Adrenal gland (tissue), 9 donors: ENCODE measurements at regions not wholly inside any gene's neighbourhood (a gene's known extent, or its start where the extent isn't known, plus 50 kb on each side); places are given as distances from the start of the nearest gene placed in this dataset.

Experiments used
- DNase-seq, 7 donors: peaks; one replicate each; pipeline ENCODE4 v3.0.0-alpha.2; 2019 to 2020
- H3K27ac ChIP-seq, 5 donors: fragments of 200-600 bp; sonication (generic) in 4 of 5; 1 replicate in 3 of 5; 2 replicates in 2 of 5; pipeline versions ENCODE4 v1.5.1 to v1.8.0; 2016 to 2020; ENCODE audit warnings: mild to moderate bottlenecking in 1 of 5
- H3K27me3 ChIP-seq: fragments of 200-600 bp; 2 replicates; pipeline ENCODE4 v1.8.0; 2021
- H3K36me3 ChIP-seq, 2 donors: fragments of 200-600 bp; replicated peaks in 1 of 2; 1 replicate in 1 of 2; 2 replicates in 1 of 2; pipeline versions ENCODE4 v1.5.1 to v1.8.0; 2018 to 2022
- H3K4me1 ChIP-seq, 2 donors: fragments of 200-600 bp; replicated peaks in 1 of 2; 1 replicate in 1 of 2; 2 replicates in 1 of 2; pipeline versions ENCODE4 v1.5.1 to v1.8.0; 2018 to 2021
- H3K4me3 ChIP-seq, 4 donors: fragments of 200-600 bp; sonication (generic) in 3 of 4; one replicate each; pipeline ENCODE4 v1.5.1; 2016 to 2018
- H3K9me3 ChIP-seq, 3 donors: fragments of 200-600 bp; sonication (generic) in 1 of 3; replicated peaks in 1 of 3; 1 replicate in 2 of 3; 2 replicates in 1 of 3; pipeline versions ENCODE4 v1.5.1 to v1.8.0; 2016 to 2021
- POLR2A ChIP-seq, 2 donors: fragments of 450-650 bp; IDR thresholded peaks; one replicate each; pipeline ENCODE4 v1.6.1; 2017; ENCODE audit warnings: antibody characterized with exemption in 2 of 2, mild to moderate bottlenecking in 2 of 2, moderate library complexity in 1 of 2
- WGBS, 4 donors: extraction: QIAGEN DNeasy Blood & Tissue Kit in 2 of 4; methylation state at CpG; one replicate each; pipeline versions ENCODE4 v1.1.5 to v1.1.7; 2013 to 2017; 5-methylcytosine and 5-hydroxymethylcytosine counted together
- intact Hi-C, 2 donors: fragments of 100-400 bp; cut with DNase I; formaldehyde crosslinking; loops; one replicate each; pipeline versions ENCODE4 v1.14.1 to v1.15.0; 2022 to 2023
- TF ChIP-seq, protein P1 (sequence below), 6 experiments: fragments of 450-650 bp in 4 of 6; fragments of 200-600 bp in 2 of 6; sonication (generic) in 1 of 6; IDR thresholded peaks; 1 replicate in 5 of 6; 2 replicates in 1 of 6; pipeline versions ENCODE4 v1.5.1 to v1.8.0; 2016 to 2021; ENCODE audit warnings: antibody characterized with exemption in 6 of 6, mild to moderate bottlenecking in 2 of 6, moderate library complexity in 1 of 6
- donor health status: healthy with polysubstance abuse.
- donor health status: Bipolar disorder and iron deficiency.
- donor health status: DM: yes; HTN: yes; CAD: no.
- donor health status: DM: no; HTN: no; CAD: no.
- donor health status: DM: no; HTN: no; CAD: no.

GRCh38 chr3:83729576-83729975, 1229.2 kb upstream of the CADM2 start:
- 61 to 89% (median 78%) methylated on average over 1 of the region's 1 CpG for WGBS, 4 donors
- no peak for DNase-seq
- TF ChIP-seq, protein P1, sequence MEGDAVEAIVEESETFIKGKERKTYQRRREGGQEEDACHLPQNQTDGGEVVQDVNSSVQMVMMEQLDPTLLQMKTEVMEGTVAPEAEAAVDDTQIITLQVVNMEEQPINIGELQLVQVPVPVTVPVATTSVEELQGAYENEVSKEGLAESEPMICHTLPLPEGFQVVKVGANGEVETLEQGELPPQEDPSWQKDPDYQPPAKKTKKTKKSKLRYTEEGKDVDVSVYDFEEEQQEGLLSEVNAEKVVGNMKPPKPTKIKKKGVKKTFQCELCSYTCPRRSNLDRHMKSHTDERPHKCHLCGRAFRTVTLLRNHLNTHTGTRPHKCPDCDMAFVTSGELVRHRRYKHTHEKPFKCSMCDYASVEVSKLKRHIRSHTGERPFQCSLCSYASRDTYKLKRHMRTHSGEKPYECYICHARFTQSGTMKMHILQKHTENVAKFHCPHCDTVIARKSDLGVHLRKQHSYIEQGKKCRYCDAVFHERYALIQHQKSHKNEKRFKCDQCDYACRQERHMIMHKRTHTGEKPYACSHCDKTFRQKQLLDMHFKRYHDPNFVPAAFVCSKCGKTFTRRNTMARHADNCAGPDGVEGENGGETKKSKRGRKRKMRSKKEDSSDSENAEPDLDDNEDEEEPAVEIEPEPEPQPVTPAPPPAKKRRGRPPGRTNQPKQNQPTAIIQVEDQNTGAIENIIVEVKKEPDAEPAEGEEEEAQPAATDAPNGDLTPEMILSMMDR (IDR thresholded peaks at IDR 0.05): no peak
- no peak for TF ChIP-seq POLR2A (IDR thresholded peaks at IDR 0.05)
- intact Hi-C loops: no loop called here
- H3K36me3 ChIP-seq: no peaks in the 10 kb centered on the region
- no peaks in the 10 kb centered on the region for H3K27me3 ChIP-seq
- no peaks in the 10 kb centered on the region for H3K4me1 ChIP-seq
- no peak overlapping the region for H3K27ac ChIP-seq
- H3K9me3 ChIP-seq: peaks cover 0 to 3% (median 0%) of the 10 kb centered on the region in 3 donors
- no peak overlapping the region for H3K4me3 ChIP-seq

DNA sequence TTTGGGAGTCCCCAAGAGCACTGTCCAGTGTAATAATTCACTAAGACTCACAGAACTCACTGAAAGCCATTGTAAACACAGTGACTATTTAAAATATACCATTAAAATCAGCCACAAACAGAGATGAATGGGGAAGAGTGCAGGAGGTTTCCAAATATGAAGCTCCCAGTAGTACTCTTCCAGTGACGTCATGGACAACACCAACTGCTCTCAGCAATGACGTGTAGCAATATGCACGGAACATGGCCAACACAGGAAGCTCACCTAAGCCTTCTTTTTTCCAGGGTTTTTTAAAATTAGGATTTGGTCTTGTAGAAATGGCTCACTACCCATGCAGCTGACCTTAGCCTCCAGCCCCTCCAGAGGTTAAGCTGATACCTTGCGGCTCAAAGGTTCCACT, 1224.1 kb upstream of the CADM2 start:
- Histone ChIP-seq H3K4me3 (no peak overlapping the region), H3K27me3 (no peaks in the 10 kb centered on the region), H3K36me3 (no peaks in the 10 kb centered on the region), H3K4me1 (no peaks in the 10 kb centered on the region), H3K27ac (no peak overlapping the region), H3K9me3 (no peaks in the 10 kb centered on the region)
- 79 to 86% (median 80%) methylated on average over 4 of the region's 4 CpGs for WGBS, 4 donors
- TF ChIP-seq, protein P1 (IDR thresholded peaks at IDR 0.05): no peak
- TF ChIP-seq POLR2A (IDR thresholded peaks at IDR 0.05): no peak
- intact Hi-C loops: no loop called here
- no peak for DNase-seq

DNA sequence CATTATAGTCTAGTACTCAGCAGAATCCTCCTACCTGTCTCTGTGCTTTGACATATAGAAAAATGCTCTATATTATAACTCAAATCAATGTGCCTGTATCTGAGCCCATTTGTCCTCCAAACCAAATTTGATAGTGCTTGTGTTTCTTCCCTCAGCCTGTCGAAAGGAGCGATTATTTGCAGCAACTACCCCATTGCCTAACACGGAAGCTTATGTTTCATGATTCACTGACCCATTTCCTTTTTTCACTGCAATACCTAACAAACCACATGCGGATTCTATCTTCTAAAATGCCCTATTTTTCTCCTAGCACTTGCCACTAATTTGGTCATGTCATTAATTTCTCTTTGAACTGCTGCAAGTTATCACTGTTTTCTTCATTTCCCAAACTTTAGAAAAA, 1220.6 kb upstream of the CADM2 start:
- Histone ChIP-seq H3K27me3 (no peaks in the 10 kb centered on the region), H3K9me3 (no peaks in the 10 kb centered on the region), H3K36me3 (no peaks in the 10 kb centered on the region), H3K27ac (no peak overlapping the region), H3K4me1 (no peaks in the 10 kb centered on the region), H3K4me3 (no peak overlapping the region)
- TF ChIP-seq POLR2A (IDR thresholded peaks at IDR 0.05): no peak
- TF ChIP-seq, protein P1 (IDR thresholded peaks at IDR 0.05): no peak
- DNase-seq: no peak
- 71 to 81% (median 78%) methylated on average over 4 of the region's 4 CpGs for WGBS, 4 donors
- intact Hi-C loops: no loop called here

DNA sequence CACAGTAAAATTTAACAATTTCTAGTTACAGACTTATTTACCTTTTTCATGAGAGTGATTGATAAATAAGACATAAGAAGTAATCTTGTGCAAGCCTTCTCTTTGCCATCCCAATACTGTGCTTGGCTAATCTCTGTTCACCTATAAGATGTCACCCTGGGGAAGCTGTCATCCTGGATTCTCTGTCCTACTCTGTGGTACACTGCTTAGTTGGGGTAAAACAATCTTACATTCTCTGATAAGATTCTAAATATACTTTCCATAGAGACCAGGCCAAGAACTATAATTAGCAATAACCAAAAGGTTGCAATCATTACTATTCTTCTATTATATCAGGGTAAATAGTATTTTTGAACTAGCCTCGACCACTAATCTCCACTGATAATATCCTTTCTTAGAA, 1218.3 kb upstream of the CADM2 start:
- no peak for TF ChIP-seq POLR2A (IDR thresholded peaks at IDR 0.05)
- TF ChIP-seq, protein P1 (IDR thresholded peaks at IDR 0.05): no peak
- H3K27me3 ChIP-seq: no peaks in the 10 kb centered on the region
- no peaks in the 10 kb centered on the region for H3K4me1 ChIP-seq
- DNase-seq: no peak
- H3K27ac ChIP-seq: no peak overlapping the region
- no peaks in the 10 kb centered on the region for H3K9me3 ChIP-seq
- H3K4me3 ChIP-seq: no peak overlapping the region
- 54 to 84% (median 60%) methylated on average over 1 of the region's 1 CpG for WGBS, 4 donors
- H3K36me3 ChIP-seq: no peaks in the 10 kb centered on the region
- intact Hi-C loops: no loop called here
